ENCODE measurements at regions not wholly inside any gene's neighbourhood (a gene's known extent, or its start where the extent isn't known, plus 50 kb on each side); places are given as distances from the start of the nearest gene placed in this dataset.

- dilution Hi-C loops (cut with MboI; ENCODE audit: extremely low pct_ligation_motif_present, low sequenced_read_pairs) = no loop called here
- Histone ChIP-seq H3K9me1 (ENCODE audit: control insufficient read depth, extremely low read depth, insufficient read depth, low read length) (no peaks in the 10 kb centered on the region), H3K79me2 (ENCODE audit: control insufficient read depth, insufficient read depth, low read length) (no peaks in the 10 kb centered on the region), H3K4me1 (ENCODE audit: control insufficient read depth, extremely low read depth, insufficient read depth, low read length) (no peaks in the 10 kb centered on the region), H3K36me3 (ENCODE audit: control insufficient read depth in 2 of 2, extremely low read depth in 1 of 2, insufficient read depth in 2 of 2, low read length in 2 of 2) (no peaks in the 10 kb centered on the region), H2AFZ (ENCODE audit: control insufficient read depth, low read length) (no peak overlapping the region), H3K27me3 (ENCODE audit: control insufficient read depth, extremely low read depth, insufficient read depth, low read length) (peaks cover 52% of the 10 kb centered on the region), H3K9ac (ENCODE audit: control insufficient read depth, extremely low read depth, insufficient read depth, low read length) (no peak overlapping the region), H3K27ac (ENCODE audit: control insufficient read depth, insufficient read depth, low read length) (no peak overlapping the region), H3K9me3 (ENCODE audit: control insufficient read depth, low read depth, low read length) (no peaks in the 10 kb centered on the region), H3K4me3 (ENCODE audit: control insufficient read depth in 2 of 3, extremely low read depth in 1 of 3, insufficient read depth in 2 of 3, low read depth in 1 of 3, low read length in 3 of 3) (no peak overlapping the region), H3K4me2 (ENCODE audit: control insufficient read depth, extremely low read depth, insufficient read depth, low read depth, low read length) (no peak overlapping the region), H4K20me1 (ENCODE audit: control insufficient read depth, extremely low read depth, insufficient read depth, low read length) (no peaks in the 10 kb centered on the region)
- DNase-seq (ENCODE audit: low read depth, low spot score) (no peak), FAIRE-seq (no peak)
- TF ChIP-seq CTCF (optimal IDR thresholded peaks at IDR 0.05 in 1 of 3, IDR thresholded peaks at IDR 0.05 in 1 of 3, conservative IDR thresholded peaks at IDR 0.05 in 1 of 3; ENCODE audit: extremely low read depth in 1 of 3, insufficient read depth in 2 of 3, low read length in 3 of 3) = no peak
- TF ChIP-seq EZH2 (IDR thresholded peaks at IDR 0.05; ENCODE audit: low read length) = no peak
Measured at GRCh38 chr9:134228649-134229048, 64.3 kb upstream of the RNU6ATAC start.

DNA sequence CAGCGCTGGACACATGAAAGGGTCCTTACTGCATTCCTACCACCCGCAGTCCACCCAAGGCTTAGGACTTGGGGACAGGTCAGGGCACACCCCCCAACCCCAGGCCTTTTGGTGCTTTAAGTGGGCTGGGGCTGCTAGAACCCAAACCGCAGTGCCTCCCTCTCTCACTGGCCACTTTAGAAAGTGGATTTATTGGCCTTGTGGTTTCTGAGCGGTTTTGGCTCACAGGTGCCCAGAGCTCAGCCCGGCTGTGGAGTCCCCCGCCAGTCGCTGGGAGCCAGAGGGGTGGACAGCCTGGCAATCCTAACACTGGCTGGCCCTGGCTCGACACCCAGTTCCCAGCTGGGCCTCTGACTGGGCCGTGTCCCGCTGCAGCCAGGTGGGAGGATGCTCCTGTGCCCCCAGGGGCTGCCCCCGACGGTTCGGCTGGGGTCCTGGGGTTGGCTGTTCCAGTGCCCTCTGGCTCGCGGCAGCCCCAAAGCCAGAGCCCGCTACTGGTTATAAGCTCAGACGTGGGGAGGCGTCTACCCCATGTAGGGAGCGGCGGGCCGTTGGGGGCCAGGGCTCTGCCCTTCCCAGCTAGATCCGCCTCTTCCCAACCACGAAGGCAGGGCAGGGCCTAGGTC is 65.2 kb upstream of the RNU6ATAC start:
- no peak for DNase-seq (ENCODE audit: low read depth, low spot score)

More for the DNA sequence above, 65.2 kb upstream of the RNU6ATAC start:
- no peak overlapping the region for H2AFZ ChIP-seq (ENCODE audit: control insufficient read depth, low read length)
- H3K9me3 ChIP-seq (ENCODE audit: control insufficient read depth, low read depth, low read length) = no peaks in the 10 kb centered on the region
- H4K20me1 ChIP-seq (ENCODE audit: control insufficient read depth, extremely low read depth, insufficient read depth, low read length) = peaks cover 4% of the 10 kb centered on the region
- H3K79me2 ChIP-seq (ENCODE audit: control insufficient read depth, insufficient read depth, low read length) = no peaks in the 10 kb centered on the region
- FAIRE-seq = no peak
- peaks cover 54% of the 10 kb centered on the region for H3K27me3 ChIP-seq (ENCODE audit: control insufficient read depth, extremely low read depth, insufficient read depth, low read length)
- H3K36me3 ChIP-seq (ENCODE audit: control insufficient read depth in 2 of 2, extremely low read depth in 1 of 2, insufficient read depth in 2 of 2, low read length in 2 of 2) = no peaks in the 10 kb centered on the region
- no peak overlapping the region for H3K4me2 ChIP-seq (ENCODE audit: control insufficient read depth, extremely low read depth, insufficient read depth, low read depth, low read length)
- H3K9ac ChIP-seq (ENCODE audit: control insufficient read depth, extremely low read depth, insufficient read depth, low read length) = no peak overlapping the region
- H3K4me1 ChIP-seq (ENCODE audit: control insufficient read depth, extremely low read depth, insufficient read depth, low read length) = no peaks in the 10 kb centered on the region
- dilution Hi-C loops (cut with MboI; ENCODE audit: extremely low pct_ligation_motif_present, low sequenced_read_pairs) = no loop called here
- no peak overlapping the region for H3K4me3 ChIP-seq (ENCODE audit: control insufficient read depth in 2 of 3, extremely low read depth in 1 of 3, insufficient read depth in 2 of 3, low read depth in 1 of 3, low read length in 3 of 3)
- TF ChIP-seq EZH2 (IDR thresholded peaks at IDR 0.05; ENCODE audit: low read length) = no peak
- no peak for TF ChIP-seq CTCF (optimal IDR thresholded peaks at IDR 0.05 in 1 of 3, IDR thresholded peaks at IDR 0.05 in 1 of 3, conservative IDR thresholded peaks at IDR 0.05 in 1 of 3; ENCODE audit: extremely low read depth in 1 of 3, insufficient read depth in 2 of 3, low read length in 3 of 3)
- H3K27ac ChIP-seq (ENCODE audit: control insufficient read depth, insufficient read depth, low read length) = no peak overlapping the region
- no peaks in the 10 kb centered on the region for H3K9me1 ChIP-seq (ENCODE audit: control insufficient read depth, extremely low read depth, insufficient read depth, low read length)

Data from keratinocyte (primary cell).